ENCODE measurements at regions not wholly inside any gene's neighbourhood (a gene's known extent, or its start where the extent isn't known, plus 50 kb on each side); places are given as distances from the start of the nearest gene placed in this dataset.
A peak's percentile ranks its signal among the peaks of the same experiment; 100 is the strongest.
"Not testable (repeated sequence)": the region's sequence is repeated elsewhere in the genome, so short reads cannot be mapped to it uniquely, and the experiment has no call there.

DNA sequence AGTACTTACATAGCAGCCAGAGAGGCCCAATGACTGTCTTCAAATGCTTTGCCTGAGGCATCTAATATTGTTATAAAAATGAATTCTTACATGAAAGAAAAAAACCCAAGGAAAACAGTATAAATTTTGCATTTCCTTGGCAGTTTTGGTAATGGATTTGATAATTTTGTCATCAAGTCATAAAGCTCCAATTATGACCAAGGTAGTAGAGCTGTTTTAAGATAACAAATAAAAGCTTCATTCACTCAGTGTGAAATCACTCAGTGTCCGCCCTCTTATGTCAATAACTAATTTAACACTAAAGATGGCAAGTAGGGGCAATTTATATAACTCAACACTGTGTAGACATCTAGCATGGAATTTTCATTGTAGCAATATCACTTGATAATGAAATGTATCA is 193.9 kb downstream of the ANKRD7 start:
- DNase-seq (ENCODE audit: low spot score): no peak

DNA sequence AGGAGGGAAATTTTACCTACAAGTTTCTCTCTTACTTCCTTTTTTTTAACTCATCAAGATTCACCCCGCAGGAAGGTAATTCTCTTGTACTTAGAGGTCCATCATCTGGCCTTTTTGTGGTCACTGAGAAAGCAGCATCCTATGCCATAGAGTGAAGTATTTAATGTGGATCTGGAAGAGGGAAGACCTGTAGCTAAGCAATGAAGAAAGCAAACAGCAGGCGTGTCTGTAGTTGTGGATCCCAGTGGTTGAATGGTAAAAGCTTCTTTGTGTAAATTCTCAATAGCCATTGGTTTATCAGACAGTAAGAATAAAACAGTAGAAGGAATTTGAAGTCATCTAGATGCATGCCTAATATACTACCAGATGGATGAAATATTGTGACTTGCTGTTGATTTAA is 196.4 kb downstream of the ANKRD7 start:
- DNase-seq (ENCODE audit: low spot score): no peak

DNA sequence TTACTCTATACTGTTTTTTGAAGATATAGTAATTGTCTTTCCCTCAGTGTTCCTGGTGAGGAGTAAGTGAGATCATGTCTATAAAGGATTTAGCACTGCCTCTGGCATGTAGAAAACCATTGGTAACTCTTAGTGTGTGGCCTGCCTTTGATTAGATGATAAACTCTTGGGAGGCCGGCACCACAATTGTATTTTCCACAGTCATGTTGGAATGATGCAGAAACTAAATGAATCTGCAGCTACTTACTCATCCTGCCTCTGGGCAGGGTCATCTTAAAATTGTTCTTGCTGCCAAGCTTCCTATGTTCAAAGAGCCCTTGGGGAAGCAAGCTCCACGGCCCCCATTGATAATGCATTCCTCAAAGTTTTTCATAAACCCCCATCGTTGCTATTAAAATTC is 204.6 kb downstream of the ANKRD7 start:
- DNase-seq (ENCODE audit: low spot score): peak; percentile 7

DNA sequence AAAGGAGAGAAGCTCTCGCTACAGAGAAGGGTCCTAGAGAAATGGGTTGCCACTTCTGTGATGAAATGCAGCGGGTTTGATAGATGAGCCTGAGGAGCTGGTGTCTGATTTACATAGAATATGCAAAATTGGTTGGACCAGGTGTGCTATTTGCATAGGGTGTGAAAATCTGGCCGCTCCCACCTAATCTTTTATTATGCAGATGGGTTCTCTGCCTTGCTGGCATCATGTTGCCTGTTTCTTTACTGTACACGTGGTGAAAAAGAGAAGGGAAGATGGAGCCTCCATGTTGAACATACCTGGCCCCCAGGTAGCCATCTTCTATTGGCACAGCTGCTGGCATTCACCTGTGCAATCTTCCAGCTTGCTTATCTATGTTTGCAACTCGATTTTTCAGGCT is 212.2 kb downstream of the ANKRD7 start:
- DNase-seq (ENCODE audit: low spot score): no peak

DNA sequence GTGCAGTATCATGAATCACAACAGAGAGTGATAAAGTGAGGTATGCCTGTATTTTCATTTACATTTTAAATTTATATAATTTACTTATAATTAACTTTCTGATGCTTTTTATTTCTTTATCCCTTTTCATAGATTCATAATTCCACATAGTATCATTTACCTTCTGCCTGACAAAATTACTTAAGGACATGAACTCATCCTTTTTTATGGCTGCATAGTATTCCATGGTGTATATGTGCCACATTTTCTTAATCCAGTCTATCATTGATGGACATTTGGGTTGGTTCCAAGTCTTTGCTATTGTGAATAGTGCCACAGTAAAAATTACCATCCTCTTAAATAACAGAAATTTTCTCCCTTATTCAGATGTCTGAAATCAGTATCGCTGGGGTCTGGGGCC is 224.5 kb downstream of the ANKRD7 start:
- DNase-seq (ENCODE audit: low spot score): not testable (repeated sequence)

DNA sequence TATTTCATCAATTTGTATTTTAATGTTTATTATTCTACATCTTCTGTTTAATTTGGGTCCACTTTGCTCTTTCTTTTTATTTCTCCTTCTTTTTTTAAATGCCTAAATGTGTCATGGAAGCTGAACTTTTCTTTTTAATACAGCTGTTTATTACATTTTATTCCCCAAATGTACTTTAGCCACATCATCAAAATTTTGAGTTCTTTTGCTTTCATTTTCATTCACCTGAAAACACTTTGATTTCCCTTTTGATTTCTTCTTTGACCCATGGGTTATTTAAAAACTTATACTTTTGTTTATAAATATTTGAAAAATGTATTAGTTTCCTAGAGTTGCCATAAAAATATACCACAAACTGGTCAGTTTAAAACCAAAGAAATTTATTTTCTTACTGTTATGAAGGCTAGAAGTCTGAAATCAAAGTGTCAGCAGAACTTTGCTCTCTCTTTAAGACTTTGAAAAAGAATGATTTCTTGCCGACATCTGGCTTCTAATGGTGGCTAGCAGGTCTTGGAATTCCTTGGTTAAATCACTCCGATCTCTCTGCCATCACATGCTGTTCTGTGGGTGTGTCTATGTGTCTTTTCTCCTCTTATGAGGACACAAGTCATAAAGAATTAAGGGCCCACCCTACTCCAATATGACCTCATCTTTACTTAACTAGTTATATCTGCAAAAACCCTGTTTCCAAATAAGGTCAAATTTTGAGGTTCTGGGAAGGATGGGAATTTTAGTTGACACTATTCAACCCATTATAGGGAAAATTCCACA is 225.5 kb downstream of the ANKRD7 start:
- DNase-seq (ENCODE audit: low spot score): no peak

DNA sequence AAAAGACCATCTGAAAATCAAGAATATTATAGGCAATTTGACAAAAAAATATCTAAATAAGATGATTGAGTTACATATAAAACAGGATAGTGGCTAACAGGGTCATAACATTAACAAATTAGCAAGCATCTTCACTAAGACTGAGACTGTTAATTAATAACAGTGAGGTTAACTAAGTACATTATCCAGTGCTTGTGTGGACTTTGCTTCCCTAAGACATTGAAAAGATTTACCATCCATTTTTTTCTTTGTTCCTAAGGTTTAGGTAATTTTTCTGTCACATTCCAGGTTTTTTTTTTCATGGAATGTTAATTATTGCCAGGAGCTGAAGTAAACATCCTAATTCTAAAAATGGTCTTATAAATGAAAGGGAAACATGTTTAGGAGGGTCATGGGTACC is 227.6 kb downstream of the ANKRD7 start:
- DNase-seq (ENCODE audit: low spot score): no peak

DNA sequence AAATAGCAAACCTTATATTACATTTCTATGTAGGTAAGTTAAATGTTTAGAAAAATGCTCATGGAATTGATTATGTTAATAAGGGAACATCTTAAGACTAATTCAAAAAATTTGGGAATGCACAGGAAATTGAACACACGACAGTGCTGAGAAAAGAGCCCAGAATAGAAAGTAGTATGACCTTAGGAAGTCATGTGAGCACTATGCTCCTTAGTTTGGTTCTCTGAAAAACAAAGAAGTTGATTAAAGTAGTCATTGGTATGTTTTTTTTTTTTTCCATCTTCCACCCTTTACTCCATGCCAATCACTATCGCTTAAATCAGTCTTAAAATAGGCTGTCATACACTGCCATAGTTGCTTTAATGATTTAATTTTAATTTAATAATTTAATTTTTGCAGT is 242.9 kb downstream of the ANKRD7 start:
- DNase-seq (ENCODE audit: low spot score): peak; percentile 48

DNA sequence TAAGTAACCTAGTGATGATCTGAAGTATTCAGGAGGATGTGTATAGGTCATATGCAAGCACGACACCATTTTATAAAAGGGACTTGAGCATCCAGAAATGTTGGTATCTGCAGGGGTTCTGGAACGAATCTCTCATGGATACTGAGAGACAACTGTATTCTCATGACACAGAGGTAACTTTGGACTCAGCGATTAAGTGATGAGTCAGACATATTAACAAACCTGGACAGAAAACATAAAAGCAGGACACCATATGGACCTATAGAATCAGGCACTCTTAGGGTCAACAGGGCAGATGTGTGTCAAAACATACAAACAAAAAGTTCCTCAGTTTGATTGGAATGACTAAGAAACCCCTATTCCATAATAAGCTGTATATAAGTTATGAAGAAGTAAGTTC is 248.1 kb downstream of the ANKRD7 start:
- DNase-seq (ENCODE audit: low spot score): no peak

DNA sequence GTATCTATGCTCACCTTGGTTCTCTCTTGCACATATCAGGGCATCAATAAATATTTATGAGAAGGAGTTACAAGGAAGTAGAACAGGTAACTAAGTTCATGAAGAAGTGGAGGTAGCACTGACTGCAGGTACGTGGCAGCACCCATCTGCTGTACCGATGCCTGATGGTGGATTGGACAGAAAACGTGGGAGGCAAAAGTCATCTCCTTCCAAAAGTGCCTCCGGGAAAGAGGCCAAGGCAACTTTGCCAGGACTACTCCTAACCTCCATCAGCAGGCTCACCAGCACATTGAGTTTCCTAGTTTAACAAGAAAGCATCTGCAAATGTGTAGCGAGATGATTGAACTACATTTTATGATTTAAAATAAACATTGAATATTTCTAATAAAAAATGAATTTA is 248.8 kb downstream of the ANKRD7 start:
- no peak for DNase-seq (ENCODE audit: low spot score)

DNA sequence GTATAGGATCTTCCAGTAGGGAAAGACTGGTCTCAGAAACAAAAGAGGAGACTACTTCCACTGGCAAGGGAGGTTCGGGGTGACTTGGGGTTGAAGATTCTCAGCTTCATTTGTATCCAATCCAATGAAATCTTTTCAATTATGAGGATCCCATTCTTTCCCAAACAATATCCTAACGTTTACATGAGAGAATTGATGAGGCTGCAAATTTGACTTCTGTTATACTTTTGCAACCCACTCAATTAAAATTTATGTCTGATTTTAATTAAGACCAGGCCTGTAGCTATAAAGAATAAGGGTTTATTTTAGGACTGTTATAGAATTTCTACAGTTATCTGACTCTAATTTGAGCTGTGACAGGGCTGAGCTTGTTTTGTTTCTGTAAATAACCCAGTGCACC is 251.5 kb downstream of the ANKRD7 start:
- DNase-seq (ENCODE audit: low spot score): no peak

DNA sequence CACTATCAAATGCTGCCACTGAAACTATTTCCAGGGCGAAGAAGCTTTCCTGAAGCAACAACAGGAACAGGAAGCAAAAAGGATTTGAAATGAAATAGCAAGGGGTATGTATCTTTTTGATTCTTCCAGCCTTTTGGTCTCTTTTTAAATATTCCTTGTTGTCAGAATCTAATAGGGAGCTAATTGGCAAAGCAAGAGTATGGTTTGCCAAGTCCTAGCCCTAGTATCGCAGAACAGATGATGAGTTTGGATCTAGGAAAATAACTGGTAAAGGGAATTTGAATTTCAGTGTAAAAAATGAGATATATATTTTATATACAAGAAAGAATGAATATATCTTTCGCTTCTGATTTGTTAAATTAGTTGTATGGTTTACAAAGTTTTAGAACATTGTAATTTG is 252.5 kb downstream of the ANKRD7 start:
- no peak for DNase-seq (ENCODE audit: low spot score)

DNA sequence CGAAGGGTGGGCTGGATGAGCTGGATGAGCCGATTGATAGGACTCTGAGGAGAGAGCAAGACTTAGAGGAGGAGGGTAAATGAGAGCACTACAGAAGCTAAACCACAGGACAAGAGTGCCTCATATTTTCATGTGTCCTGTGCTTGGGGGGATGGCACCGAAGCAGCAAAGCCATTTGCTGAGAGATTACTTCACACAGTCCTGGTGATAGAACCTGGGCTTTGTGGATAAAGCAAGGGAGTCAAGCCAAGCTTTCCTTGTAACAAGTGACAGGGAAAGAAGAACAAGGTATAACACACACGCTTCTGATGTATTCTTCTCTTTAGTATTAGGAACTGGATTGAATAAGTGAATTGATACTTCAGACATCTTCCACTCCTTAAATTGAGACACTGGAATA is 253.7 kb downstream of the ANKRD7 start:
- no peak for DNase-seq (ENCODE audit: low spot score)

DNA sequence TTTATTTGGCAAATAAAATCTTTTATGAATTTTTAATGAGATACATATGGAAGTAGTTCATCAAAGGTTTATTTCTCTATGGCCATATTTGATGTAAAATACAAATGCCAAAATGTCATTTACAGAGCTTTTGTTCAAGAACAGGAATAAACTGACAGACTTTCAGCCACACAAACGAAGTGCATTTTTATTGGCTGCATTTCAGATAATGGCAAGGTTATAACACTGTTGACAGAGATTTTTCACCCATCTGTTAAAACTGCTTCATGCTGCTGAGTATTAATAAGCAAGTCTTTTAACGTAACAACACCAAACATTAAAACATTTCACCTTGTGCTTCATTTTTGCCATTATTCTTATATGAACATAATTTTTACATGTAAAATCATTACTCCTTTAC is 254.4 kb downstream of the ANKRD7 start:
- no peak for DNase-seq (ENCODE audit: low spot score)

DNA sequence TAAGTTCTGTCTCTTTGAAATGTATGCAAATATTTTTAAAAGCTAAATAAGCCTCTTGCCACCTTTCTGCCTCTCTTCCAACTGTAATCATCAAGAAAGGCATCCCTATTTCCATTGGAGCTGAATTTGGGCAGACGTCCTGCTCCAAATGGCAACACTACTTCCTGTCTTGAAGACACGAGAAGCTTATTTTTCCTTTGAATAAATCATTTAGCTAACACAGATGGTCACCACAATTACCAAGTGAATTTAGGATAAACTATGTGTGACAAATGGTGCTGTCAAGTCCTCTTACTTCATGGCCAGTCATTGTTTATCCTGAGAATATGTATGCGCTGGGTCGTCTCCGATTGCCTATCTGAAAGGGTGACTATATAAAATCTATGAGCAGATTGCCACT is 268.0 kb downstream of the ANKRD7 start:
- DNase-seq (ENCODE audit: low spot score): no peak

DNA sequence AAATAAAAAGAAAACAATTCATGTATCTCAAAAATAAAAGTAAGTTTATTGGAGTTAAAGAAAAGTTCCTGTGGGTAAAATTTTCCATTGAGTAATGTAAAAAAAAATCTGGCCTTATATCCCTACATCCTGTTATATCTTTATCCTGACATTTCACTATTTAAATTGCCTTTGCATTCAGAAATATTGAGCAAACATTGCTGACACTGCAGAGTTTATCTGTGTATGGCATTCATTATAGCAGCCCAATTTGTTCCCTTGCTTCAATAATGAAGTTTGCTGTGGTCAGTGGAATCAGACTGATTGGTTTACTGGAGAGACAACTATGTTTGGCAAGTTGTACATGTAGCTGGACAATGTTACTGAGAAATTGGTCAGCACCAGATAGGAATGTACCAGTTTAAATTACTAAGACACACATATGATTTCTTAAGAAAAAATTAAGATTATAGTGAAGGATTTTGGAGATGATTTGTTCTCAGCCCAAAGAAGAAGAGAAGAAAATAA is 271.7 kb downstream of the ANKRD7 start:
- DNase-seq (ENCODE audit: low spot score): no peak

DNA sequence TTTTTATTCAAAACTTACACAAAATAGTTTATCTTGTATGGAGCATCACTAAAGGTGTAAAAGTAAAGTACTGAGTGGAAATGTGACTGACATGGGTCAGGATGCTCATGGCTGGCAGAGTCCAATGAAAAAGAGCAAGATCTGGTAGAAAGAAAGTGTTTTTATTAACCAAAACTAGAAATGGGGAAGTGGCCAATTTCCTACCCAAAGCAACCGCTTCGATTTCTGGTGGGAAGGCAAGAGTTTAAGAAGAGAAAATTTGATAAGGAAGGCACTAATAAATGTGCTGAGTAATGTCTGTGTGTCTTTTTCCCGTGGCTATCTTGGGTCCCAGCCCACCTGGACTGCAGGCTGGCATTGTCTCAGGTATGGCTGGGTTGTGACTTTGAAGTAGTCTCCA is 277.7 kb downstream of the ANKRD7 start:
- no peak for DNase-seq (ENCODE audit: low spot score)

DNA sequence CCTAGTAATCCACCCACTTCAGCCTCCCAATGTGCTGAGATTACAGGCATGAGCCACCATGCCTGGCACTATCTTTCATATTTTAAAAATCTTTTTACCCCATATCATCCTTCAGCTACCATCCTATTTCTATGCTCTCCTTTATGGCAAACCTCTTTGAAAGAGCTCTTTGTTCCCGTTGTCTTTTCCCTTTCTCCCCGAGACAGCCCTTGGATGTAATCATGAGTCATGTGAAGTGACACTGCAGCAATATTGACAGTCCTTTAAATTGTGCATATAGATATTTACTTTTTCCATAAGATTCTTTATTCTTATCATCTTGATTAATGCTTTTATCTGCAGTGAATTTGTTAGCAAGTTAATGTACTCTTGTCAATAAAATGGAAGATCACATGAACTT is 286.6 kb downstream of the ANKRD7 start:
- peak; percentile 90 for DNase-seq (ENCODE audit: low spot score)

DNA sequence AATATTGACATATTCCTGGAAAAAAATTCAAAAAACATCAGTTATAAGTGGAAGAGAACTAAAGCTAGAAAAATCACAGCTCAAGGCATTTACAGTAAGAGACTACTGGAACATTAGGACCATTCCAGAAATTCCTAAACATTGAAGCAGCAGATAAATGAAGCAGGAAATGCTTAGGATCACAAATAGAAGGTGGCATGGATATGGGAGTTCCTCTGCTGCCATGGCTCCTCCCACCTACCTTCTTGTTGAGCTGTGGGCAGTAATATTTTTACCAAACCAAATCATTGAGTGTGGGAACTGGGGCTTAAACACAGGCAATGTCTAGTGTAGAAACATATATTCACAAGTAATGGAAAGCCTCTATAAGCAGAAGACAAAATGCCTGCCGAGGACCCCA is 292.8 kb downstream of the ANKRD7 start:
- peak; percentile 24 for DNase-seq (ENCODE audit: low spot score)

DNA sequence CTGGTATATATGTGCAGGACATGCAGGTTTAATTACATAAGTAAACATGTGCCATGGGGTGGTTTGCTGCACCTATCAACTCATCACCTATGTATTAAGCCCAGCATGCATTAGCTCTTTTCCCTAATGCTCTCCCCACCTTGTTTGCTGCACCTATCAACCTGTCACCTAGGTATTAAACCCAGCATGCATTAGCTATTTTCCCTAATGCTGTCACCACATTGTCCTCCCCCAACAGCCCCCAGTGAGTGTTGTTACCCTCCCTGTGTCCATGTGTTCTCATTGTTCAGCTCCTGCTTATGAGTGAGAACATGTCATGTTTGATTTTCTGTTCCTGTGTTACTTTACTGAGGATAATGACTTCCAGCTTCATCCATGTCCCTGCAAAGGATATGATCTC is 300.5 kb downstream of the ANKRD7 start:
- DNase-seq (ENCODE audit: low spot score): no peak

DNA sequence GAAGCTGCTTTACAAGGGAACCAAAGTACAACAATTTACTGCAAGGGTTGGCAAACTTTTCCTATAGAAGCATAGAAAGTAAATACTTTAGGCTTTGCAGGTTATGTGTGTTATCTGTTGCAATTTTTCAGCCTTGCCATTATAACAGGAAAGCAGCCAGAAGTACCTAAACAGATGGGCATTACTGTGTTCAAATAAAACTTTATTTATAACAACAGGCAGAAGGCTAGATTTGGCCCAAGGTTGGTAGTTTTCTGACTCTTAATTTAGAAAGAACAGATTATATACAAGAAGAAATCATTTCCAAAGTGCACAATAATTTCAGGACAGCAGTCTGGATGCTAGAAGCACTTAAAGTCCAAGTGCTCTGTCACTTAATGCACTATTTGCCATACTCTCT is 307.1 kb downstream of the ANKRD7 start:
- DNase-seq (ENCODE audit: low spot score): no peak

DNA sequence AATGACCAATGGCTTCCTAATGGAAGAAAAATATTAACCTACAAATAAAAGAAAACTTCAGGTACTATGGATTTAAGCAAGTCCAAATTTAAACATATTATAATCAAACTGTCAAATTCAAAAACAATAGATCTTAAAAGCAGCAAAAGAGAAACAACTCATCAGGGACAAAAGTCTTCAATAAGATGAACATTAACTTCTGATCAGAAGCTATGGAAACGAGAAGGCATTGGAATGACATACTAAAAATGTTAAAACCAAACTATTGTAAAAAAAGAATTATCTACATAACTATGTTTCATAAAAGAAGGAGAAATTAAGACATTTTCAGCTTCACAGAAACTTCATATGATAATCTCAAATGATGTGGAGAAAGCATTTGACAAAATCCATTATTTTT is 334.7 kb downstream of the ANKRD7 start:
- no peak for DNase-seq (ENCODE audit: low spot score)

DNA sequence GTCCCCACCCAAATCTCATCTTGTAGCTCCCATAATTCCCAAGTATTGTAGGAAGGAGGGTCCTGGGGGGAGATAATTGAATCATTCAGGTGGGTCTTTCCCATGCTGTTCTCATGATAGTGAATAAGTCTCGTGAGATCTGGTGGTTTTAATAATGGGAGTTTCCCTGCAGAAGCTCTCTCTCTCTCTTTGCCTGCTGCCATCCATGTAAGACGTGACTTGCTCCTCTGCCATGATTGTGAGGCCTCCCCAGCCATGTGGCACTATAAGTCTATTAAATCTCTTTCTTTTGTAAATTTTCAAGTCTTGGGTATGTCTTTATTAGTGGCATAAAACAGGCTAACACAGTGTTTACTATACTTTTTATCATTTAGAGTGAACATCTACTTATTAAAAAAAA is 338.8 kb downstream of the ANKRD7 start:
- DNase-seq (ENCODE audit: low spot score): no peak

DNA sequence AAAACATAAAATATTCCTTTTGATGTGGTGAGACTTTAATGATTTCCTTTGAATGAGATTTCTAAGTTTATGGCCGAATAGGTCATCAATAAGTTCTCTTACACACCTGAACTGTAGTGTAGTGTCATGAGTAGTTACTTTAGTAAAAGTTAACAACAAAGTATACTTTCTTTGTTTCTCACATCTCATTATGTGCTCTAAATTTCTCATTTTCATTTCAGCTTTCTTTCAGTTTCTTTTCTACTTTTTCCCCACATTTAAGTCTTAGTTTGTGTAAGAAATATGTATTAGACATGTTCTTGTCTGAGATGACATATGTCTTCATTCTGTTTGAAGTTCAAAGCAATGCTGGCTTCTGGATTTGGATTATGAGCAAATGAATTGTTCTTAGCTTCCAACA is 348.1 kb downstream of the ANKRD7 start:
- DNase-seq (ENCODE audit: low spot score): no peak

All from COLO829 (cell line).